SK-N-SH (cell line): ENCODE measurements at regions not wholly inside any gene's neighbourhood (a gene's known extent, or its start where the extent isn't known, plus 50 kb on each side); places are given as distances from the start of the nearest gene placed in this dataset.

Experiments used
- ELF1 ChIP-seq: IDR thresholded peaks from 2 replicates; pipeline ENCODE4 v1.4.0; 2012
- EP300 ChIP-seq, 2 experiments: IDR thresholded peaks; 2 replicates each; pipeline versions ENCODE4 v1.4.0 to v1.6.1; 2012; ENCODE audit warnings: borderline replicate concordance in 1 of 2, low read depth in 1 of 2, low read length in 1 of 2
- RAD21 ChIP-seq: IDR thresholded peaks from 2 replicates; pipeline ENCODE4 v1.6.1; 2012; ENCODE audit warnings: mild to moderate bottlenecking, low read length
- RCOR1 ChIP-seq: fragments of 150-350 bp; IDR thresholded peaks from 2 replicates; pipeline ENCODE4 v1.6.1; 2017; ENCODE audit warnings: antibody characterized with exemption, low read length
- SMC3 ChIP-seq: IDR thresholded peaks from 2 replicates; pipeline ENCODE4 v1.6.1; 2012; ENCODE audit warnings: low read depth, low read length, improper control_type of control experiment

DNA sequence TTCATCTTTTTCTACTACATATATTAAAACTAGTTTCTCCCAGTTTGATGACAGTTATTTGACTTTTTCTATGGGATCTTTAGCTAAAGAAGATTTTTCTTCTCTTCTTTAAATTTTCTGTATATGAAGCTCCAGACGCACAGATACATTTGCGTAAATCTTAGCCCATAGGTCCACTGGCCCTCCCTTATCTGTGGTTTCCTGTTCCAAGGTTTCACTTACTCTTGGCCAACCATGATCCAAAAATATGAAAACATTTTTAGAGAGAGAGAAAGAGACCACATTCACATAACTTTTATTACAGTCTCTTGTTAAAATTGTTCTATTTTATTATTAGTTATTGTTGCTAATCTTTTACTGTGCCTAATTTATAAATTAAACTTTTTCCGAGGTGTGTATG, 270.2 kb upstream of the DAPK1 start:
- TF ChIP-seq RAD21 (no peak), SMC3 (no peak), RCOR1 (no peak), EP300 (IDR thresholded peaks at IDR 0.05; ENCODE audit: borderline replicate concordance in 1 of 2, low read depth in 1 of 2, low read length in 1 of 2) (no peak), ELF1 (no peak)
